ENCODE measurements at regions not wholly inside any gene's neighbourhood (a gene's known extent, or its start where the extent isn't known, plus 50 kb on each side); places are given as distances from the start of the nearest gene placed in this dataset.
A peak's percentile ranks its signal among the peaks of the same experiment; 100 is the strongest.
"Not testable (repeated sequence)": the region's sequence is repeated elsewhere in the genome, so short reads cannot be mapped to it uniquely, and the experiment has no call there.

GRCh38 chr2:155539028-155539427 is 793.5 kb downstream of the NR4A2 start:
- in situ Hi-C loops (cut with MboI; ENCODE audit: low pct_unique_long_range_greater_than_20kb, low sequenced_read_pairs); DNase-seq: not testable (repeated sequence)

DNA sequence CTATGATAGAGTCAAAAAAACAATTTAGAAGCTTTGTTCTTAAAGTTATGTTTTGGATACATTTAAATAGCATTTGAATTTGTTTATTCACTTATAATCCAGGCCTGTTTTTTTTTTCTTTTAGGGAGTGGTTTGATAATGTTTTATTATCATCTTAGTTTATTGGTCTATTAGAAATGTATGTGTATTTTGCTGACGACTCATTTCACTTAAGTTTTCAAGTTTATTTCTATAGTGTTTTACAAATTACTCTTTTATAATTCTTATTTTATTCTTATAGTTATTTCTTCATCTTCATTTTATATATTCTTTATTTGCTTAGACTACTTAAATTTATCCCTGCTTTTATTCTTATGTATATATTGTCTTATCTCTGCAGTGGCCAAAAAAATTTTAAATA is 804.5 kb downstream of the NR4A2 start:
- in situ Hi-C loops (cut with MboI; ENCODE audit: low pct_unique_long_range_greater_than_20kb, low sequenced_read_pairs): no loop called here
- DNase-seq: no peak

DNA sequence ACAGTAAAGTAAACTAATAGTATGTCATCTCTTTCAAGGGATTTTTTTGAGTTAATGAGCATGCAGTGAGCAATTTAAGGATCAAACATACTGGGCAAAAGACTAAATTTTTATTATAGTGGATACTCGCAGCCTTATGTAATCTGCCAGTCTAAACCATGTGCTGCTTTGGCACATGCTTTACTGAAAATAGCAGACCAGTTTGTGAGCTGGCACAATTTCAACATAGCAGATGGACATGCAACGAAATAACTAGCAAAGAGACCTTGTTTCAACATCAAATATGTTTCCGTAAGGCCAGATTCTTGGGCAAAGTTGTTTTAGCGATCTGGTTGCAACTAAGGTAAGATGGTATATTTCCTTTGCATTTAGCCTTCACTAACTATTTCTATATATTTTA is 807.3 kb downstream of the NR4A2 start:
- no peak for DNase-seq
- in situ Hi-C loops (cut with MboI; ENCODE audit: low pct_unique_long_range_greater_than_20kb, low sequenced_read_pairs): no loop called here

DNA sequence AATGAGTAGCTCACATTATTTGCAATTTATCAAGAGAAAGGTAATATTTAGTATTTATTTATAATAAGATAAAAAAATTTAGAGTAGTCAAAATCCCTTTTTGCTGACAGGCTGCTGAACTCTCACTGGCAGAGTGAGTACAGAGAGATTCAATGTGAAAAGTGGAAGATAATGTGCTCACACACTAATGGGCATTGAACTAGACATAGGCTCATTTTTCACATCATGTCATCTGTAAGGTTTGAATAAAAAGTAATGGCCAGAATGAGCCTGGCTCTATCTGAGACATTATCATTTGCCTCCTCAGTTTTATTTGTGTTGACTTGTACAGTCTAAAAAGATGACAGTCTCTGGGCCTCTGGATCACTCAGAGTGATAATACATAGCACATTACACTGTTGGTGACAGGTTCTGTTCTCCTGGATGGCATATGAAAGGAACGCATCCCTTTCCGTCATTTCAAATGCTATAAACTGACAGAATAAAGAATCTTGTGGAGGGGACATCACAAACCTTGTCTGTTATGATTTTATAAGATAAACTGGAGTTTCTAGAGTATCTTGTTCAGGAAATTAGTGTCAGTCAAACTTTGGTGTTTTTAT is 812.9 kb downstream of the NR4A2 start:
- in situ Hi-C loops (cut with MboI; ENCODE audit: low pct_unique_long_range_greater_than_20kb, low sequenced_read_pairs): no loop called here
- no peak for DNase-seq

DNA sequence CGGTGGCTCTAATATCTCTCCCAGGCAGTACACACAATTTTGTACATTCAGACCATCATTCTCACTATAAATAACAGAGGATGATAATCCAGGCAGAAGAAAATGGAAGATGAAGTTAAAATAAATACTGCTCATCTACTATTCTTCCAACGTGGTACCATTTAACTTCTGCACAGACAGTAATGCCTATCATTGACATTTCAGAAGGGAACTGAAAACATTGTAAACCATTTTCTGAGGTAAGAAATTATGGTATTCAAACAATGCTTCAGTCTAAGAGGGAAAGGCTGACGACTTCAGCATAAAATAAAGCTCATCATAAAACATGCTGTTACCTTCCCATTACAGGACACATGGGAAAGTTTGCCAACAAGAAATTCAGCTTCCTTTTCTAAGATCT is 814.4 kb downstream of the NR4A2 start:
- DNase-seq: no peak
- in situ Hi-C loops (cut with MboI; ENCODE audit: low pct_unique_long_range_greater_than_20kb, low sequenced_read_pairs): no loop called here

GRCh38 chr2:155517362-155517761 is 815.2 kb downstream of the NR4A2 start:
- in situ Hi-C loops (cut with MboI; ENCODE audit: low pct_unique_long_range_greater_than_20kb, low sequenced_read_pairs): no loop called here
- DNase-seq: no peak

GRCh38 chr2:155513248-155513647 is 814.8 kb downstream of the KCNJ3 start:
- DNase-seq: no peak
- in situ Hi-C loops (cut with MboI; ENCODE audit: low pct_unique_long_range_greater_than_20kb, low sequenced_read_pairs): no loop called here

- in situ Hi-C loops (cut with MboI; ENCODE audit: low pct_unique_long_range_greater_than_20kb, low sequenced_read_pairs): no loop called here
- no peak for DNase-seq
Measured at GRCh38 chr2:155502766-155503165, 804.3 kb downstream of the KCNJ3 start.

GRCh38 chr2:155498106-155498505 is 799.6 kb downstream of the KCNJ3 start:
- no peak for DNase-seq
- in situ Hi-C loops (cut with MboI; ENCODE audit: low pct_unique_long_range_greater_than_20kb, low sequenced_read_pairs): no loop called here

GRCh38 chr2:155494744-155495143 is 796.2 kb downstream of the KCNJ3 start:
- DNase-seq: no peak
- in situ Hi-C loops (cut with MboI; ENCODE audit: low pct_unique_long_range_greater_than_20kb, low sequenced_read_pairs): no loop called here

GRCh38 chr2:155485141-155485842 is 786.8 kb downstream of the KCNJ3 start:
- no peak for DNase-seq
- in situ Hi-C loops (cut with MboI; ENCODE audit: low pct_unique_long_range_greater_than_20kb, low sequenced_read_pairs): no loop called here

DNA sequence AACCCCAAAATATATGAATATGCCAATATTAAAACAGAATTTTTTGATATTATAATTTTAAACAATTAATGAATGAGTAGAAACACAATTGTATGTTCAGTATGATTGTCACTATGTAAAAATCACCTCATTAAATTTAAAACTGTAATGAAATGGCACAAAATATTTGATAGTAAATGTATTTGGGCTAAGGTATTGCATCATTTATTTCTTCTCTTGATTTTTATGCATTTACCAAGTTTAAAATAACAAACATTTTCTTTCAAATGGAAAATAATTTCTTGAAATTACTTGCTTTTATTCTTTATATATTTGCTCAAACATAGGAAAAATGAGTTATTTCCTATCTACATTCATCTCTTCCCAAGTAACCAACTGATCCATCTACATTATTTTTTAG is 782.6 kb downstream of the KCNJ3 start:
- no peak for DNase-seq

DNA sequence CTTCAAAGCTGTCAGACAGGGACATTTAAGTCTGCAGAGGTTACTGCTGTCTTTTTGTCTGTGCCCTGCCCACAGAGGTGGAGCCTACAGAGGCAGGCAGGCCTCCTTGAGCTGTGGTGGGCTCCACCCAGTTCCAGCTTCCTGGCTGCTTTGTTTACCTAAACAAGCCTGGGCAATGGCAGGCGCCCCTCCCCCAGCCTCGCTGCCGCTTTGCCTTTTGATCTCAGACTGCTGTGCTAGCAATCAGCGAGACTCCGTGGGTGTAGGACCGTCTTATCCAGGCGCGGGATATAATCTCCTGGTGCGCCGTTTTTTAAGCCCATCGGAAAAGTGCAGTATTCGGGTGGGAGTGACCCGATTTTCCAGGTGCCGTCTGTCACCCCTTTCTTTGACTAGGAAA is 773.5 kb downstream of the KCNJ3 start:
- in situ Hi-C loops (cut with MboI; ENCODE audit: low pct_unique_long_range_greater_than_20kb, low sequenced_read_pairs): not testable (repeated sequence)

More for the DNA sequence above, 782.6 kb downstream of the KCNJ3 start:
- in situ Hi-C loops (cut with MboI; ENCODE audit: low pct_unique_long_range_greater_than_20kb, low sequenced_read_pairs): no loop called here

DNA sequence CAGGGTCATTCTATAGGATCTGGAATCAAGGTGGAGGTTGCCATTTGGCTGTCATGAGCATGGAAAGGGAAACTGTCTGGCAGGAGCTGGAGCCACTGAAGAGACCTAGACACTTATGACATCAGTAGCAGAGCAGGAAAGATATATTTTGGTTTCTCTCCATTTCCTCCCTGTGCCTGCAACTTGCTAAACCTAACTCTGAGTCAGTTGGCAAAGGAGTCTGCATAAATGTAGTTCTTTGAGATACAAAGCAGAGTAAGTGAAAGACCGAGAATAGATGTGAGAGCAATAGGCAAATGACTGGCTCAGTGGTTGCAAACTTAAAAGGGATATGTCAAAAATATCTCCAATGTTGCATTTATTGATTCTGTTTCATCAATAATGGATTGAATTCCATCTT is 757.7 kb downstream of the KCNJ3 start:
- in situ Hi-C loops (cut with MboI; ENCODE audit: low pct_unique_long_range_greater_than_20kb, low sequenced_read_pairs): no loop called here
- DNase-seq: no peak

More for the DNA sequence above, 773.5 kb downstream of the KCNJ3 start:
- DNase-seq: not testable (repeated sequence)

GRCh38 chr2:155442755-155443372 is 744.4 kb downstream of the KCNJ3 start:
- in situ Hi-C loops (cut with MboI; ENCODE audit: low pct_unique_long_range_greater_than_20kb, low sequenced_read_pairs): no loop called here

GRCh38 chr2:155442088-155442487 is 743.6 kb downstream of the KCNJ3 start:
- no peak for DNase-seq
- in situ Hi-C loops (cut with MboI; ENCODE audit: low pct_unique_long_range_greater_than_20kb, low sequenced_read_pairs): no loop called here

More at GRCh38 chr2:155442755-155443372, 744.4 kb downstream of the KCNJ3 start:
- no peak for DNase-seq

DNA sequence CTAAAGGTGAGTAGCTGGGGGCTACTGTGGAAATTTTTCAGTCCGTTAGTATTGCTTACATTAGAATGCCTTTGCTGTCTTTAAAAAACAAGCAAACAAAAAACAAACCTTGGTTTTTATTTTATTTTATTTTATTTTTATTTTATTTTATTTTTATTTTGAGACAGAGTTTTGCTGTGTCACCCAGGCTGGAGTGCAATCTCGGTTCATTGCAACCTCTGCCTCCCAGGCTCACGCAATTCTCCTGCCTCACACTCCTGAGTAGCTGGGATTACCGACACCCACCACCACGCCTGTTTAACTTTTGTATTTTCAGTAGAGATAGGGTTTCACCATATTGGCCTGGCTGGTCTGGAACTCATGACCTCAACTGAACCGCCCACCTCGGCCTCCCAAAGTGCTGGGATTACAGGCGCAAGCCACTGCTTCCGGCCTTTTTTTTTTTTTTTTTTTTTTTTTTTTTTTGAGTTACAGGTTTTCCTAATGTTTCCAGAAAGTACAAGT is 732.6 kb downstream of the KCNJ3 start:
- no peak for DNase-seq
- in situ Hi-C loops (cut with MboI; ENCODE audit: low pct_unique_long_range_greater_than_20kb, low sequenced_read_pairs): no loop called here

DNA sequence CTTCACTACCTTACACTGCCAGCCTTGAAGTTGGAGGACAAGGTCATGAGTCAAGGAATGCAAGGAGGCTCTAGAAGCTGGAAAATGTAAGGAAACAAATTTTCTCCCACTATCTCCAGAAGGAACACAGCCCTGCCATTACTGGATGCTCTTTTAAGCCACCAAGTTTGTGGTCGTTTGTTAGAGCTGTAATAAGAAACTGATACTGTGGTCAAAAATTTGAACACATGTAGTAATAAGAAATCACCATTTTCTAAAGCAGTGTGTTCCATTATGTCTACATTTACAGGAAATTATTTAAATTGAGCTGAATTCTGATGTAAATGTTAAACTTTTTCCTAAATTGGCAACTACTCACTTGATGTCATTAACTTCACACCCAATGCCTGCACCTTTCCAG is 729.0 kb downstream of the KCNJ3 start:
- in situ Hi-C loops (cut with MboI; ENCODE audit: low pct_unique_long_range_greater_than_20kb, low sequenced_read_pairs): no loop called here
- no peak for DNase-seq

- DNase-seq: peak; percentile 16
- in situ Hi-C loops (cut with MboI; ENCODE audit: low pct_unique_long_range_greater_than_20kb, low sequenced_read_pairs): no loop called here
Measured at GRCh38 chr2:155424518-155424917, 726.0 kb downstream of the KCNJ3 start.

GRCh38 chr2:155418753-155419152 is 720.3 kb downstream of the KCNJ3 start:
- in situ Hi-C loops (cut with MboI; ENCODE audit: low pct_unique_long_range_greater_than_20kb, low sequenced_read_pairs): no loop called here
- no peak for DNase-seq
